H1 (cell line): ENCODE measurements at regions not wholly inside any gene's neighbourhood (a gene's known extent, or its start where the extent isn't known, plus 50 kb on each side); places are given as distances from the start of the nearest gene placed in this dataset.

Experiments used
- CTCF ChIA-PET: fragments of 300-600 bp; sonication (Branson Sonifier 250); formaldehyde crosslinking; loops from one replicate; lab custom pipeline; 2021; ENCODE audit not compliant: partially characterized antibody; lab: Charles Lee
- POLR2A ChIA-PET: fragments of 300-600 bp; sonication (Branson Sonifier 250); formaldehyde crosslinking; loops from one replicate; lab custom pipeline; 2021; ENCODE audit warnings: inconsistent platforms; ENCODE audit not compliant: partially characterized antibody; lab: Charles Lee
- DNase-seq, 2 experiments: peaks; one replicate each; pipeline versions ENCODE4 v3.0.0 to v3.0.0-alpha.2; 2010 to 2022; ENCODE audit warnings: low spot score in 2 of 2, low read depth in 1 of 2, mixed read lengths in 1 of 2
- FAIRE-seq: peaks from 2 replicates; lab custom pipeline; 2011; peaks lifted over from hg19 to GRCh38; lab: Jason Lieb, UNC
- H2AFZ ChIP-seq: 2 replicates; pipeline ENCODE4 v1.8.1; 2012; ENCODE audit warnings: low read length, inconsistent platforms
- H2AK5ac ChIP-seq: 2 replicates; pipeline ENCODE4 v1.6.1; 2013; ENCODE audit warnings: low read depth, low read length
- H2BK120ac ChIP-seq: replicated peaks from 2 replicates; pipeline ENCODE3; 2013; ENCODE audit warnings: low read depth, low read length, inconsistent platforms
- H2BK12ac ChIP-seq: 2 replicates; pipeline ENCODE4 v1.6.1; 2013; ENCODE audit warnings: low read depth, low read length
- H2BK15ac ChIP-seq: 2 replicates; pipeline ENCODE4 v1.6.1; 2013; ENCODE audit warnings: low read length
- H2BK20ac ChIP-seq: 2 replicates; pipeline ENCODE4 v1.6.1; 2013; ENCODE audit warnings: low read length
- H2BK5ac ChIP-seq: 2 replicates; pipeline ENCODE4 v1.6.1; 2013; ENCODE audit warnings: low read depth, low read length
- H3K14ac ChIP-seq: 2 replicates; pipeline ENCODE4 v1.6.1; 2013; ENCODE audit warnings: inconsistent platforms; ENCODE audit not compliant: insufficient read length
- H3K18ac ChIP-seq: 2 replicates; pipeline ENCODE4 v1.6.1; 2013; ENCODE audit warnings: low read length; ENCODE audit errors: extremely low read depth
- H3K23ac ChIP-seq: 2 replicates; pipeline ENCODE4 v1.6.1; 2013; ENCODE audit warnings: inconsistent platforms; ENCODE audit not compliant: insufficient read length
- H3K23me2 ChIP-seq: 2 replicates; pipeline ENCODE4 v1.6.1; 2013; ENCODE audit warnings: low read depth, low read length
- H3K27ac ChIP-seq: 2 replicates; pipeline ENCODE4 v1.6.1; 2011; ENCODE audit warnings: low read depth, low read length, inconsistent platforms
- H3K27me3 ChIP-seq, 4 experiments: replicated peaks in 1 of 4; 1 replicate in 1 of 4; 2 replicates in 3 of 4; pipeline versions ENCODE4 v1.6.1 to v1.8.1; 2011 to 2013; ENCODE audit warnings: low read length in 3 of 4, mild to moderate bottlenecking in 3 of 4, inconsistent platforms in 2 of 4, mixed read lengths in 2 of 4, moderate library complexity in 1 of 4; ENCODE audit not compliant: control insufficient read depth in 3 of 4, insufficient read depth in 3 of 4; ENCODE audit errors: extremely low read depth in 1 of 4
- H3K36me3 ChIP-seq, 4 experiments: 2 replicates each; pipeline versions ENCODE4 v1.6.1 to v1.8.1; 2011 to 2013; ENCODE audit warnings: mild to moderate bottlenecking in 4 of 4, low read length in 3 of 4, moderate library complexity in 2 of 4, control low read depth in 1 of 4, inconsistent platforms in 1 of 4; ENCODE audit not compliant: insufficient read depth in 4 of 4, control insufficient read depth in 2 of 4
- H3K4ac ChIP-seq: replicated peaks from 2 replicates; pipeline ENCODE3; 2013; ENCODE audit warnings: low read length, low read depth, mixed read lengths, inconsistent platforms; ENCODE audit not compliant: insufficient read length
- H3K4me1 ChIP-seq, 4 experiments: replicated peaks in 1 of 4; 1 replicate in 1 of 4; 2 replicates in 3 of 4; pipeline versions ENCODE4 v1.6.1 to v1.8.1; 2011 to 2013; ENCODE audit warnings: low read length in 3 of 4, inconsistent platforms in 2 of 4, mixed read lengths in 1 of 4; ENCODE audit not compliant: insufficient read depth in 4 of 4, control insufficient read depth in 3 of 4
- H3K4me2 ChIP-seq, 2 experiments: 2 replicates each; pipeline versions ENCODE4 v1.6.1 to v1.8.1; 2011 to 2013; ENCODE audit warnings: low read depth in 2 of 2, low read length in 2 of 2, control low read depth in 1 of 2, inconsistent platforms in 1 of 2, mild to moderate bottlenecking in 1 of 2; ENCODE audit not compliant: insufficient read depth in 1 of 2
- H3K4me3 ChIP-seq, 4 experiments: fragments of 200-600, 300-600 bp in 1 of 4; sonication (generic), shearing (Covaris generic), sonication (Bioruptor Twin) in 1 of 4; 2 replicates each; pipeline versions ENCODE4 v1.5.1 to v1.8.1; 2011 to 2016; ENCODE audit warnings: low read length in 4 of 4, low read depth in 3 of 4, control low read depth in 2 of 4, inconsistent platforms in 2 of 4, mild to moderate bottlenecking in 2 of 4, mixed read lengths in 1 of 4, moderate library complexity in 1 of 4; ENCODE audit not compliant: insufficient read depth in 2 of 4; ENCODE audit errors: extremely low read depth in 1 of 4
- H3K56ac ChIP-seq: replicated peaks from 2 replicates; pipeline ENCODE3; 2013; ENCODE audit warnings: low read depth, mild to moderate bottlenecking, mixed read lengths, low read length, inconsistent platforms; ENCODE audit not compliant: insufficient read length
- H3K79me1 ChIP-seq: 2 replicates; pipeline ENCODE4 v1.6.1; 2013; ENCODE audit warnings: low read depth, low read length, control low read depth
- H3K79me2 ChIP-seq, 2 experiments: 2 replicates each; pipeline versions ENCODE4 v1.6.1 to v1.8.1; 2012 to 2013; ENCODE audit warnings: low read length in 2 of 2, mild to moderate bottlenecking in 2 of 2, inconsistent platforms in 1 of 2; ENCODE audit not compliant: insufficient read depth in 2 of 2, control insufficient read depth in 1 of 2
- H3K9ac ChIP-seq, 4 experiments: replicated peaks in 1 of 4; 1 replicate in 1 of 4; 2 replicates in 3 of 4; pipeline versions ENCODE4 v1.6.1 to v1.8.1; 2011 to 2013; ENCODE audit warnings: low read depth in 3 of 4, low read length in 3 of 4, control low read depth in 2 of 4, mild to moderate bottlenecking in 2 of 4, moderate library complexity in 2 of 4, inconsistent platforms in 1 of 4; ENCODE audit errors: extremely low read depth in 1 of 4
- H3K9me3 ChIP-seq, 2 experiments: 2 replicates each; pipeline versions ENCODE4 v1.6.1 to v1.8.1; 2012 to 2013; ENCODE audit warnings: mild to moderate bottlenecking in 2 of 2, moderate library complexity in 2 of 2, control low read depth in 1 of 2, inconsistent platforms in 1 of 2, low read depth in 1 of 2, low read length in 1 of 2, mixed read lengths in 1 of 2; ENCODE audit not compliant: insufficient read depth in 2 of 2
- H4K20me1 ChIP-seq, 2 experiments: replicated peaks in 1 of 2; 2 replicates each; pipeline versions ENCODE3 to v1.8.1; 2011 to 2013; ENCODE audit warnings: inconsistent platforms in 2 of 2, low read length in 2 of 2, mild to moderate bottlenecking in 1 of 2; ENCODE audit not compliant: insufficient read depth in 2 of 2, control insufficient read depth in 1 of 2
- H4K5ac ChIP-seq: 2 replicates; pipeline ENCODE4 v1.6.1; 2013; ENCODE audit warnings: low read length, low read depth, mixed read lengths, inconsistent platforms; ENCODE audit not compliant: insufficient read length
- H4K8ac ChIP-seq: 2 replicates; pipeline ENCODE4 v1.8.0; 2013; ENCODE audit warnings: mild to moderate bottlenecking, moderate library complexity, low read length, inconsistent platforms; ENCODE audit not compliant: insufficient read depth; ENCODE audit errors: extremely low read depth
- H4K91ac ChIP-seq: replicated peaks from 2 replicates; pipeline ENCODE3; 2013; ENCODE audit warnings: low read length, mixed read lengths, inconsistent platforms; ENCODE audit not compliant: insufficient read length
- BCL11A ChIP-seq, 2 experiments: IDR thresholded peaks; one replicate each; pipeline ENCODE4 v1.6.1; 2011; ENCODE audit warnings: low read depth in 2 of 2, low read length in 2 of 2, mild to moderate bottlenecking in 2 of 2
- CBX8 ChIP-seq: fragments of 300-800, 300-1000 bp; sonication (generic); IDR thresholded peaks from 2 replicates; pipeline ENCODE4 v1.7.1; 2016; ENCODE audit warnings: low read depth, low read length, borderline replicate concordance
- CTCF ChIP-seq, 3 experiments: IDR thresholded peaks; 1 replicate in 2 of 3; 2 replicates in 1 of 3; pipeline versions ENCODE4 v1.5.1 to v1.6.1; 2011; ENCODE audit warnings: low read length in 3 of 3, mild to moderate bottlenecking in 3 of 3, inconsistent platforms in 2 of 3, low read depth in 1 of 3, moderate library complexity in 1 of 3; ENCODE audit not compliant: insufficient read depth in 1 of 3; ENCODE audit errors: control extremely low read depth in 1 of 3
- POU5F1 ChIP-seq: IDR thresholded peaks from 2 replicates; pipeline ENCODE4 v1.6.1; 2011; ENCODE audit warnings: low read depth, mild to moderate bottlenecking, low read length, moderate library complexity
- SAP30 ChIP-seq: fragments of 300-600 bp; sonication (generic); IDR thresholded peaks from 2 replicates; pipeline ENCODE4 v1.7.1; 2012; ENCODE audit warnings: low read length, moderate library complexity, mild to moderate bottlenecking, inconsistent platforms; ENCODE audit not compliant: insufficient read depth, insufficient replicate concordance
- SP2 ChIP-seq: IDR thresholded peaks from 2 replicates; pipeline ENCODE4 v1.6.1; 2012; ENCODE audit warnings: mild to moderate bottlenecking, low read length, inconsistent platforms
- WGBS, 2 experiments: shearing (Covaris generic) in 1 of 2; methylation state at CpG; one replicate each; pipeline versions ENCODE4 v1.1.6 to v1.1.7; 2013 to 2015; ENCODE audit warnings: low lambda C conversion rate in 2 of 2, mixed read lengths in 2 of 2, inconsistent platforms in 1 of 2, low coverage in 1 of 2, missing lambda C conversion rate in 1 of 2; ENCODE audit not compliant: insufficient replicate concordance in 2 of 2, insufficient coverage in 1 of 2, insufficient read length in 1 of 2; ENCODE audit errors: extremely low coverage in 1 of 2, missing lambda C conversion rate in 1 of 2; 5-methylcytosine and 5-hydroxymethylcytosine counted together
- TF ChIP-seq, protein P1 (sequence below): IDR thresholded peaks from 2 replicates; pipeline ENCODE4 v1.6.1; 2012; ENCODE audit warnings: inconsistent platforms

DNA sequence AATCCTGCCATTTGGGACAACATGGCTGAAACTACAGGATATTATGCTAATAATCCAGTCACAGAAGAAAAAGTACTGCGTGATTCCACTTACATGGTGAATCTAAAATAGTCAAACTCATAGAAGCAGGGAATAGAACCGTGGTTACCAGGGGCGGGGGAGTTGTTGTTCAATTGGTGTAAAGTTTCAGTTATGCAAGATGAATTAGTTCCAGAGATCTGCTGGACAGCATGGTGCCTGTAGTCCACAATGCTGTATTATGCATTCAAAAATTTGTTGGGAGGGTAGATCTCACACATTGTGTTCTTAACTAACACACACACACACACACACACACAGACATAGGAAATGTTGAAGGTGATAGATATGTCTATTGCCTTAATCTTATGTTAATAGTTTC, 480.5 kb downstream of the DMRT2 start:
- H3K27me3 ChIP-seq = no peaks in the 10 kb centered on the region
- no peak overlapping the region for H2BK15ac ChIP-seq
- no peak overlapping the region for H3K4ac ChIP-seq
- no peaks in the 10 kb centered on the region for H3K4me1 ChIP-seq
- H4K8ac ChIP-seq = no peak overlapping the region
- H3K9me3 ChIP-seq = peaks cover 79 to 88% of the 10 kb centered on the region in 2 experiments
- no peak overlapping the region for H2BK120ac ChIP-seq
- H3K4me3 ChIP-seq = no peak overlapping the region
- POLR2A ChIA-PET = no interaction called here
- H3K4me2 ChIP-seq = no peak overlapping the region
- H2AFZ ChIP-seq = no peak overlapping the region
- H2BK20ac ChIP-seq = no peak overlapping the region
- WGBS, 2 experiments = 65% methylated on average over 3 of the region's 3 CpGs; no CpG with 5 or more reads in 1 of the 2 experiments
- H3K79me2 ChIP-seq = no peaks in the 10 kb centered on the region
- H4K5ac ChIP-seq = no peak overlapping the region
- no peak overlapping the region for H4K91ac ChIP-seq
- no peak overlapping the region for H3K56ac ChIP-seq
- H3K18ac ChIP-seq = no peak overlapping the region
- no peak overlapping the region for H2BK5ac ChIP-seq
- DNase-seq (no peak), FAIRE-seq (no peak)
- no peaks in the 10 kb centered on the region for H3K36me3 ChIP-seq
- TF ChIP-seq, protein P1, sequence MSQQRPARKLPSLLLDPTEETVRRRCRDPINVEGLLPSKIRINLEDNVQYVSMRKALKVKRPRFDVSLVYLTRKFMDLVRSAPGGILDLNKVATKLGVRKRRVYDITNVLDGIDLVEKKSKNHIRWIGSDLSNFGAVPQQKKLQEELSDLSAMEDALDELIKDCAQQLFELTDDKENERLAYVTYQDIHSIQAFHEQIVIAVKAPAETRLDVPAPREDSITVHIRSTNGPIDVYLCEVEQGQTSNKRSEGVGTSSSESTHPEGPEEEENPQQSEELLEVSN = no peak
- TF ChIP-seq CTCF (IDR thresholded peaks at IDR 0.05; ENCODE audit: control extremely low read depth in 1 of 3, insufficient read depth in 1 of 3, low read depth in 1 of 3, low read length in 3 of 3) (no peak), SAP30 (no peak), SP2 (no peak), BCL11A (IDR thresholded peaks at IDR 0.05; ENCODE audit: low read depth in 2 of 2, low read length in 2 of 2) (no peak), CBX8 (no peak), POU5F1 (no peak)
- H3K9ac ChIP-seq = no peak overlapping the region
- no peak overlapping the region for H3K14ac ChIP-seq
- H2AK5ac ChIP-seq = no peak overlapping the region
- H3K27ac ChIP-seq = no peak overlapping the region
- no peaks in the 10 kb centered on the region for H4K20me1 ChIP-seq
- no peaks in the 10 kb centered on the region for H3K23me2 ChIP-seq
- no peak overlapping the region for H2BK12ac ChIP-seq
- H3K79me1 ChIP-seq = no peaks in the 10 kb centered on the region
- no peak overlapping the region for H3K23ac ChIP-seq
- CTCF ChIA-PET = no interaction called here
